ENCODE measurements at regions not wholly inside any gene's neighbourhood (a gene's known extent, or its start where the extent isn't known, plus 50 kb on each side); places are given as distances from the start of the nearest gene placed in this dataset.
A peak's percentile ranks its signal among the peaks of the same experiment; 100 is the strongest.

GRCh38 chr3:139202226-139202958, 141.4 kb upstream of the MRPS22 start:
- TF ChIP-seq CTCF (CRISPR knock-in tag; IDR thresholded peaks at IDR 0.05), result peak; percentile 77
- TF ChIP-seq ZSCAN9 (CRISPR knock-in tag; IDR thresholded peaks at IDR 0.05; ENCODE audit: borderline replicate concordance), result no peak
- no peak for TF ChIP-seq GABPA (IDR thresholded peaks at IDR 0.05; ENCODE audit: low read depth, low read length)
- TF ChIP-seq GABPA (CRISPR knock-in tag; IDR thresholded peaks at IDR 0.05; ENCODE audit: low read depth), result no peak
- TF ChIP-seq ELF1 (CRISPR knock-in tag; IDR thresholded peaks at IDR 0.05), result no peak
- TF ChIP-seq CENPX (CRISPR knock-in tag; IDR thresholded peaks at IDR 0.05), result no peak
- no peak for TF ChIP-seq ZNF44 (CRISPR knock-in tag; IDR thresholded peaks at IDR 0.05)
